ENCODE measurements at regions not wholly inside any gene's neighbourhood (a gene's known extent, or its start where the extent isn't known, plus 50 kb on each side); places are given as distances from the start of the nearest gene placed in this dataset.

GRCh38 chr4:20643631-20644030, 56.6 kb upstream of the PACRGL start:
- no peaks in the 10 kb centered on the region for H3K27me3 ChIP-seq
- no peaks in the 10 kb centered on the region for H3K9me3 ChIP-seq
- no peak overlapping the region for H3K4me3 ChIP-seq
- H3K36me3 ChIP-seq (ENCODE audit: low read depth, missing control alignments), result no peaks in the 10 kb centered on the region
- no peak for DNase-seq
- H3K27ac ChIP-seq, result no peak overlapping the region
- WGBS, 2 donors, result 78 to 80% methylated on average over 2 of the region's 2 CpGs
- TF ChIP-seq POLR2A (IDR thresholded peaks at IDR 0.05) (no peak), CTCF (IDR thresholded peaks at IDR 0.05) (no peak)
- intact Hi-C loops (cut with DNase I; ENCODE audit: low total_unique reads), result no loop called here
- H3K4me1 ChIP-seq, result no peaks in the 10 kb centered on the region

- 60 to 69% methylated on average over 2 of the region's 2 CpGs for WGBS, 2 donors
- intact Hi-C loops (cut with DNase I; ENCODE audit: low total_unique reads), result no loop called here
- no peak for TF ChIP-seq CTCF (IDR thresholded peaks at IDR 0.05)
- no peak for TF ChIP-seq POLR2A (IDR thresholded peaks at IDR 0.05)
Observed at GRCh38 chr4:20645236-20645635, 55.0 kb upstream of the PACRGL start.

GRCh38 chr4:20646287-20646686, 54.0 kb upstream of the PACRGL start:
- TF ChIP-seq CTCF (IDR thresholded peaks at IDR 0.05) (no peak), POLR2A (IDR thresholded peaks at IDR 0.05) (no peak)
- no peaks in the 10 kb centered on the region for H3K4me1 ChIP-seq
- no peak overlapping the region for H3K4me3 ChIP-seq
- DNase-seq, result no peak
- no peaks in the 10 kb centered on the region for H3K27me3 ChIP-seq
- H3K27ac ChIP-seq, result no peak overlapping the region
- no peaks in the 10 kb centered on the region for H3K9me3 ChIP-seq
- H3K36me3 ChIP-seq (ENCODE audit: low read depth, missing control alignments), result no peaks in the 10 kb centered on the region
- intact Hi-C loops (cut with DNase I; ENCODE audit: low total_unique reads), result no loop called here

More at GRCh38 chr4:20645236-20645635, 55.0 kb upstream of the PACRGL start:
- no peak overlapping the region for H3K27ac ChIP-seq
- H3K4me1 ChIP-seq, result no peaks in the 10 kb centered on the region
- H3K27me3 ChIP-seq, result no peaks in the 10 kb centered on the region
- no peaks in the 10 kb centered on the region for H3K36me3 ChIP-seq (ENCODE audit: low read depth, missing control alignments)
- no peak for DNase-seq
- no peak overlapping the region for H3K4me3 ChIP-seq
- H3K9me3 ChIP-seq, result no peaks in the 10 kb centered on the region

MicroRNAs in the stretch of these regions (microRNA counts, 767-probe panel; counts per million panel counts)
- microRNA hsa-miR-218-5p, result 0 to 3,559 counts per million in 2 donors

Small RNAs in the stretch of these regions (microRNA-seq; reads per million reads assigned to microRNA genes)
- 23.6 to 31.1 reads per million in 2 donors for gene MIR218-1 (ENCODE audit: borderline number of aligned reads in 2 of 2, borderline replicate concordance in 1 of 2)

Small RNAs in the stretch of these regions (small RNA-seq; reads per million reads assigned to genes)
- gene MIR218-1, result 0.73 to 0.76 reads per million in 2 donors
